B cell (primary cell): ENCODE measurements at regions not wholly inside any gene's neighbourhood (a gene's known extent, or its start where the extent isn't known, plus 50 kb on each side); places are given as distances from the start of the nearest gene placed in this dataset.

Source experiments
- EZH2 ChIP-seq: IDR thresholded peaks from 2 replicates; pipeline ENCODE4 v1.6.1; 2012; ENCODE audit warnings: borderline replicate concordance, low read depth, mild to moderate bottlenecking, moderate library complexity, low read length; ENCODE audit not compliant: insufficient read depth, poor library complexity, severe bottlenecking
- TF ChIP-seq, protein P1 (sequence below): fragments of 200-600 bp; IDR thresholded peaks from one replicate; pipeline ENCODE4 v1.8.0; 2022; ENCODE audit warnings: antibody characterized with exemption, mild to moderate bottlenecking

DNA sequence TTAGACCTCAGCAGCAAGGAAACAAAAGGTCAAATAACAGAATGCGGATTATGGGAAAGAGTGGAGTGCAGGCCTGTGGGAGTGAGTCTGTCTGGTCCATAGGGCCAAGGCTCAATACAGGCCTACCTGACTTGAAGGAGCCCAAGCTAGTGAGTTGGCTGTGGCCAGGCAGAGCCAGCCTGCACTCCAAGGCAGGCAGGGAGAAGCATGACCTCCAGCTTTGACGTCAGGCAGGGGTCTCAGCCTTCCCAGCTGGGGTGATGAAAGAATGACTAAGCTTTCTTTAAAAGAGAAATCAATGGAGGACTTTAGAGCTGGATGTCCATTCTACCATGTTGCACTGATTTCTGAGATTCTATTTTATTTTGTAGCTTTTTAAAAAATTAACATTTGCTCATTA is 62.8 kb downstream of the RHOU start:
- no peak for TF ChIP-seq EZH2
- TF ChIP-seq, protein P1, sequence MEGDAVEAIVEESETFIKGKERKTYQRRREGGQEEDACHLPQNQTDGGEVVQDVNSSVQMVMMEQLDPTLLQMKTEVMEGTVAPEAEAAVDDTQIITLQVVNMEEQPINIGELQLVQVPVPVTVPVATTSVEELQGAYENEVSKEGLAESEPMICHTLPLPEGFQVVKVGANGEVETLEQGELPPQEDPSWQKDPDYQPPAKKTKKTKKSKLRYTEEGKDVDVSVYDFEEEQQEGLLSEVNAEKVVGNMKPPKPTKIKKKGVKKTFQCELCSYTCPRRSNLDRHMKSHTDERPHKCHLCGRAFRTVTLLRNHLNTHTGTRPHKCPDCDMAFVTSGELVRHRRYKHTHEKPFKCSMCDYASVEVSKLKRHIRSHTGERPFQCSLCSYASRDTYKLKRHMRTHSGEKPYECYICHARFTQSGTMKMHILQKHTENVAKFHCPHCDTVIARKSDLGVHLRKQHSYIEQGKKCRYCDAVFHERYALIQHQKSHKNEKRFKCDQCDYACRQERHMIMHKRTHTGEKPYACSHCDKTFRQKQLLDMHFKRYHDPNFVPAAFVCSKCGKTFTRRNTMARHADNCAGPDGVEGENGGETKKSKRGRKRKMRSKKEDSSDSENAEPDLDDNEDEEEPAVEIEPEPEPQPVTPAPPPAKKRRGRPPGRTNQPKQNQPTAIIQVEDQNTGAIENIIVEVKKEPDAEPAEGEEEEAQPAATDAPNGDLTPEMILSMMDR: no peak
